Neural progenitor cell (in vitro differentiated cells): ENCODE measurements at regions not wholly inside any gene's neighbourhood (a gene's known extent, or its start where the extent isn't known, plus 50 kb on each side); places are given as distances from the start of the nearest gene placed in this dataset.

ENCODE experiments used
- EZH2phosphoT487 ChIP-seq: fragments of 200-600 bp; sonication (generic); IDR thresholded peaks from 2 replicates; pipeline ENCODE4 v1.6.1; 2017; ENCODE audit warnings: antibody characterized with exemption
- TF ChIP-seq, protein P1 (sequence below): fragments of 200-600 bp; sonication (generic); IDR thresholded peaks from 2 replicates; pipeline ENCODE4 v1.5.1; 2017; ENCODE audit warnings: antibody characterized with exemption, mild to moderate bottlenecking

DNA sequence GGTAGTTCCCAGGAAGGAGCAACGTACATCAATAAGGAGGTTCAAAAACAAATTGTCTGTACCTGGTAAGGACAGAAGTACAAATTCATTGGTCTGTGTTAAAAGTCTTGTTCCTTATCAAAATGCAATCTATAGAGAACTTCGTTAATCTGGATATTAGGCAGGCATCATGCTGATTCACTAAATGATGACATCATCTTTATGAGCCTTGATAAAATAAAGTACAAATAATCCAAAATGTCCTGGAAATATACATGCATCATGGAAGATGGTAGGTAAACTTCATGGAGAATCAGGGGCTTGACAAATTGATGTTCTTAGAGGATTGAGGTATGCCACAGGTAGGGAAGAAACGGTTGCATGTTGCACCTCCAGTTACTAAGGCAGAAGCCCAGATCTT, 433.9 kb downstream of the TRIML1 start:
- TF ChIP-seq, protein P1, sequence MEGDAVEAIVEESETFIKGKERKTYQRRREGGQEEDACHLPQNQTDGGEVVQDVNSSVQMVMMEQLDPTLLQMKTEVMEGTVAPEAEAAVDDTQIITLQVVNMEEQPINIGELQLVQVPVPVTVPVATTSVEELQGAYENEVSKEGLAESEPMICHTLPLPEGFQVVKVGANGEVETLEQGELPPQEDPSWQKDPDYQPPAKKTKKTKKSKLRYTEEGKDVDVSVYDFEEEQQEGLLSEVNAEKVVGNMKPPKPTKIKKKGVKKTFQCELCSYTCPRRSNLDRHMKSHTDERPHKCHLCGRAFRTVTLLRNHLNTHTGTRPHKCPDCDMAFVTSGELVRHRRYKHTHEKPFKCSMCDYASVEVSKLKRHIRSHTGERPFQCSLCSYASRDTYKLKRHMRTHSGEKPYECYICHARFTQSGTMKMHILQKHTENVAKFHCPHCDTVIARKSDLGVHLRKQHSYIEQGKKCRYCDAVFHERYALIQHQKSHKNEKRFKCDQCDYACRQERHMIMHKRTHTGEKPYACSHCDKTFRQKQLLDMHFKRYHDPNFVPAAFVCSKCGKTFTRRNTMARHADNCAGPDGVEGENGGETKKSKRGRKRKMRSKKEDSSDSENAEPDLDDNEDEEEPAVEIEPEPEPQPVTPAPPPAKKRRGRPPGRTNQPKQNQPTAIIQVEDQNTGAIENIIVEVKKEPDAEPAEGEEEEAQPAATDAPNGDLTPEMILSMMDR = no peak
- no peak for TF ChIP-seq EZH2phosphoT487
